IMR-90 (cell line): ENCODE measurements at regions not wholly inside any gene's neighbourhood (a gene's known extent, or its start where the extent isn't known, plus 50 kb on each side); places are given as distances from the start of the nearest gene placed in this dataset.

Experiments
- ATAC-seq: fragments of 200-7000 bp; cut with Tn5 transposase; 2 replicates; pipeline ENCODE4 v1.9.1; 2020; ENCODE audit warnings: low read depth, mild to moderate bottlenecking, moderate library complexity
- BruUV-seq: library from RNA; stranded (reverse); fragments of 400-500 nt; replicated peaks from 2 replicates; lab custom pipeline; 2021; lab: Mats Ljungman, UMichigan
- CTCF ChIA-PET: fragments of 300-600 bp; formaldehyde crosslinking; extraction: SDS; loops from one replicate; lab custom pipeline; 2021; ENCODE audit warnings: antibody characterized with exemption; lab: Yijun Ruan, JAX
- POLR2A ChIA-PET: fragments of 300-600 bp; sonication (Branson Sonifier 250); formaldehyde crosslinking; loops from one replicate; lab custom pipeline; 2022; ENCODE audit warnings: antibody characterized with exemption; ENCODE audit not compliant: unreplicated experiment; lab: Charles Lee
- DNase-seq: peaks from one replicate; pipeline ENCODE4 v3.0.0; 2013
- H2AFZ ChIP-seq: replicated peaks from 2 replicates; pipeline ENCODE3; 2013; ENCODE audit warnings: low read length, mild to moderate bottlenecking; ENCODE audit not compliant: poor library complexity
- H2AK5ac ChIP-seq: 2 replicates; pipeline ENCODE4 v1.6.1; 2013; ENCODE audit warnings: low read depth, low read length, inconsistent platforms
- H2AK9ac ChIP-seq: replicated peaks from 2 replicates; pipeline ENCODE3; 2013; ENCODE audit warnings: mild to moderate bottlenecking, low read depth, low read length, moderate library complexity; ENCODE audit not compliant: poor library complexity
- H2BK120ac ChIP-seq: 2 replicates; pipeline ENCODE4 v1.6.1; 2013; ENCODE audit warnings: low read depth, low read length, inconsistent platforms
- H2BK15ac ChIP-seq: 3 replicates; pipeline ENCODE4 v1.6.1; 2013; ENCODE audit warnings: low read depth, low read length, inconsistent platforms
- H2BK20ac ChIP-seq: 2 replicates; pipeline ENCODE4 v1.6.1; 2013; ENCODE audit warnings: low read depth, mild to moderate bottlenecking, inconsistent platforms, low read length, moderate library complexity
- H2BK5ac ChIP-seq: 2 replicates; pipeline ENCODE4 v1.6.1; 2013; ENCODE audit warnings: mild to moderate bottlenecking, low read depth, low read length, inconsistent platforms; ENCODE audit not compliant: poor library complexity, severe bottlenecking
- H3K14ac ChIP-seq: replicated peaks from 2 replicates; pipeline ENCODE4 v1.6.1; 2013; ENCODE audit warnings: low read depth, low read length, inconsistent platforms
- H3K18ac ChIP-seq: 2 replicates; pipeline ENCODE4 v1.6.1; 2013; ENCODE audit warnings: low read depth, low read length, control low read depth
- H3K23ac ChIP-seq: 2 replicates; pipeline ENCODE4 v1.6.1; 2013; ENCODE audit warnings: low read depth, low read length, inconsistent platforms
- H3K27ac ChIP-seq: 2 replicates; pipeline ENCODE4 v1.5.1; 2013; ENCODE audit warnings: mild to moderate bottlenecking, control low read depth, low read length; ENCODE audit not compliant: insufficient read depth
- H3K27me3 ChIP-seq: 2 replicates; pipeline ENCODE4 v1.6.1; 2013; ENCODE audit warnings: low read length; ENCODE audit not compliant: control insufficient read depth, insufficient read depth
- H3K36me3 ChIP-seq: 2 replicates; pipeline ENCODE4 v1.6.1; 2013; ENCODE audit warnings: low read length, mixed read lengths; ENCODE audit not compliant: control insufficient read depth, insufficient read depth
- H3K4ac ChIP-seq: 2 replicates; pipeline ENCODE4 v1.6.1; 2013; ENCODE audit warnings: low read depth, low read length, inconsistent platforms
- H3K4me1 ChIP-seq: 2 replicates; pipeline ENCODE4 v1.6.1; 2013; ENCODE audit warnings: low read length, mixed read lengths; ENCODE audit not compliant: control insufficient read depth, insufficient read depth
- H3K4me2 ChIP-seq: 2 replicates; pipeline ENCODE4 v1.6.1; 2013; ENCODE audit warnings: low read depth, mild to moderate bottlenecking, control low read depth, low read length, moderate library complexity
- H3K4me3 ChIP-seq: 2 replicates; pipeline ENCODE4 v1.5.1; 2013; ENCODE audit warnings: low read depth, mild to moderate bottlenecking, control low read depth, low read length, moderate library complexity; ENCODE audit not compliant: insufficient read depth
- H3K56ac ChIP-seq: 2 replicates; pipeline ENCODE4 v1.6.1; 2013; ENCODE audit warnings: low read length, inconsistent platforms; ENCODE audit not compliant: insufficient read depth; ENCODE audit errors: extremely low read depth
- H3K79me1 ChIP-seq, 2 experiments: 2 replicates each; pipeline ENCODE4 v1.6.1; 2013; ENCODE audit warnings: low read length in 2 of 2, inconsistent platforms in 1 of 2, low read depth in 1 of 2
- H3K9ac ChIP-seq: 2 replicates; pipeline ENCODE4 v1.6.1; 2013; ENCODE audit warnings: low read depth, low read length, control low read depth
- H3K9me1 ChIP-seq: 2 replicates; pipeline ENCODE4 v1.6.1; 2013; ENCODE audit warnings: low read length, inconsistent platforms; ENCODE audit not compliant: insufficient read depth
- H3K9me3 ChIP-seq: 2 replicates; pipeline ENCODE4 v1.6.1; 2013; ENCODE audit warnings: low read length; ENCODE audit not compliant: control insufficient read depth, insufficient read depth
- H4K20me1 ChIP-seq: 2 replicates; pipeline ENCODE4 v1.6.1; 2013; ENCODE audit warnings: low read length, inconsistent platforms; ENCODE audit not compliant: insufficient read depth
- H4K5ac ChIP-seq: 2 replicates; pipeline ENCODE4 v1.6.1; 2013; ENCODE audit warnings: mild to moderate bottlenecking, low read depth, low read length, control low read depth
- H4K8ac ChIP-seq, 2 experiments: 2 replicates each; pipeline ENCODE4 v1.6.1; 2013; ENCODE audit warnings: low read depth in 2 of 2, low read length in 2 of 2, control low read depth in 1 of 2, inconsistent platforms in 1 of 2
- H4K91ac ChIP-seq: 2 replicates; pipeline ENCODE4 v1.6.1; 2013; ENCODE audit warnings: low read depth, low read length, inconsistent platforms; ENCODE audit not compliant: insufficient read depth
- BHLHE40 ChIP-seq: fragments of 150-350 bp; IDR thresholded peaks from 2 replicates; pipeline ENCODE4 v1.6.1; 2016; ENCODE audit warnings: mild to moderate bottlenecking, low read depth, low read length
- CEBPB ChIP-seq: IDR thresholded peaks from 2 replicates; pipeline ENCODE4 v1.6.1; 2012; ENCODE audit warnings: low read depth, low read length, improper control_type of control experiment
- CHD1 ChIP-seq: IDR thresholded peaks from 2 replicates; pipeline ENCODE4 v1.6.1; 2012; ENCODE audit warnings: low read depth, low read length, improper control_type of control experiment
- ELK1 ChIP-seq: fragments of 150-350 bp; IDR thresholded peaks from 2 replicates; pipeline ENCODE4 v1.6.1; 2016; ENCODE audit warnings: low read depth, mild to moderate bottlenecking, low read length, moderate library complexity, borderline replicate concordance
- MAZ ChIP-seq: IDR thresholded peaks from 2 replicates; pipeline ENCODE4 v1.6.1; 2012; ENCODE audit warnings: low read depth, mild to moderate bottlenecking, low read length, improper control_type of control experiment, moderate library complexity, borderline replicate concordance
- MXI1 ChIP-seq: IDR thresholded peaks from 2 replicates; pipeline ENCODE4 v1.6.1; 2012; ENCODE audit warnings: low read depth, mild to moderate bottlenecking, low read length, moderate library complexity, borderline replicate concordance
- NFE2L2 ChIP-seq: fragments of 150-350 bp; IDR thresholded peaks from 2 replicates; pipeline ENCODE4 v1.6.1; 2016; ENCODE audit warnings: low read depth, mild to moderate bottlenecking, low read length
- POLR2A ChIP-seq: IDR thresholded peaks from 2 replicates; pipeline ENCODE4 v1.6.1; 2012; ENCODE audit warnings: mild to moderate bottlenecking, low read depth, low read length
- RAD21 ChIP-seq: IDR thresholded peaks from 2 replicates; pipeline ENCODE4 v1.6.1; 2012; ENCODE audit warnings: low read length, improper control_type of control experiment
- RCOR1 ChIP-seq: IDR thresholded peaks from 2 replicates; pipeline ENCODE4 v1.6.1; 2012; ENCODE audit warnings: mild to moderate bottlenecking, low read length, improper control_type of control experiment; ENCODE audit not compliant: insufficient replicate concordance
- RFX5 ChIP-seq: IDR thresholded peaks from 2 replicates; pipeline ENCODE4 v1.8.0; 2012; ENCODE audit warnings: low read depth, mild to moderate bottlenecking, low read length, moderate library complexity
- SMC3 ChIP-seq: fragments of 150-350 bp; IDR thresholded peaks from 2 replicates; pipeline ENCODE4 v1.6.1; 2016; ENCODE audit warnings: low read depth, mild to moderate bottlenecking, antibody characterized with exemption, low read length, moderate library complexity
- WGBS, 2 experiments: methylation state at CpG; one replicate each; pipeline versions ENCODE4 v1.1.5 to v1.1.7; 2013; ENCODE audit warnings: missing lambda C conversion rate in 2 of 2; ENCODE audit not compliant: insufficient read length in 1 of 2; ENCODE audit errors: extremely low coverage in 2 of 2; 5-methylcytosine and 5-hydroxymethylcytosine counted together
- dilution Hi-C: fragments of 300-500 bp; cut with HindIII; formaldehyde crosslinking; loops from one replicate; pipeline ENCODE4 v1.14.3; 2018; ENCODE audit warnings: low sequenced_read_pairs; ENCODE audit not compliant: unreplicated experiment
- in situ Hi-C: fragments of 300-500 bp; cut with MboI; formaldehyde crosslinking; loops from 3 replicates; pipeline ENCODE4 v1.14.3; 2019; ENCODE audit warnings: low sequenced_read_pairs, inconsistent platforms, mixed read lengths
- intact Hi-C: fragments of 100-400 bp; cut with micrococcal nuclease; formaldehyde crosslinking; loops from 2 replicates; pipeline ENCODE4 v1.10.0; 2022
- TF ChIP-seq, protein P1 (sequence below): fragments of 150-350 bp; IDR thresholded peaks from 2 replicates; pipeline ENCODE4 v1.6.1; 2017; ENCODE audit warnings: mild to moderate bottlenecking, antibody characterized with exemption, low read length, low read depth

DNA sequence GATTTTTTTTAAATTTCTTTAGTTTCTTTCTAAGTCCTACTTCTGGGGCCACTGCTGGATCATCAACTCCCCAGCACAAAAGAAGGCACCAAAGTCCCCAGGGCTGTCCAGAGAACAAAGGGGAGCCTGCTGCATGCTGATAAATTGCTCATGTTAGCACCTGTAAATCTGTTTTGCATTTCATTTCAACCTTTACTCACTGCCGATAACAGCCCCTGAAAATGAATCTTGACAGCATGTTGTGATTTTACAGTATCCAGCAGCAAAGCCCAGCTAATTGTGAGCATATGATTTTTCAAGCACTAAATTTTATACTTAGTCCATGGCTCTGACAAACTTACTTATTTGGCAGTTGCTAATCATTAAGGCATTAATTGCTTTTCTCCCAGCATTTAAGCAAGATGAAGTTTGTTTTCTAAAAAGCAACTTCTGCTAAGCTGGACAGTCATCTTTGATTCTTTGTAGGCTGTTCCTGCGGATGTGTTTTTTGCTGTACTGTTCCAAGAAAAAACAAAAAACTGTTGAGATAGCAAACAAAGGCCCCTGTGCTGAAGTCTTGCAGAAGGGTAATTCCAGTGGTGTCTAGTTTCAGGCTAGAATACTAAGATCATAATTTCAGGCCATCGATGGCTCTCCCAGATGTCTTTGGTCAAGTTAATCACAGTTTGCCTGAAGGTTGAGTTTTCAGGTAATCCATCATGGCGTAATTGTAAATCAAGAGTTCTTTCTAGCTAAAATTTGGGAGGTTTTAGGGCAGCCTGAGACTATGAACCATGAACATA is 73.1 kb upstream of the GAS1 start:
- CTCF ChIA-PET: no interaction called here

More for the DNA sequence above, 73.1 kb upstream of the GAS1 start:
- H3K18ac ChIP-seq: no peak overlapping the region
- POLR2A ChIA-PET: no interaction called here
- H2AK5ac ChIP-seq: no peak overlapping the region
- no peak overlapping the region for H2AK9ac ChIP-seq
- WGBS, 2 experiments: 100% methylated on average over 1 of the region's 4 CpGs; no CpG with 5 or more reads in 1 of the 2 experiments
- no peak overlapping the region for H4K8ac ChIP-seq
- no peak for ATAC-seq
- intact Hi-C loops (no loop called here), dilution Hi-C loops (no loop called here), in situ Hi-C loops (no loop called here)
- no peak overlapping the region for H3K23ac ChIP-seq
- no peak overlapping the region for H3K4me3 ChIP-seq
- TF ChIP-seq RFX5: no peak
- no peak for TF ChIP-seq MAZ
- no peak for TF ChIP-seq CEBPB
- no peak for TF ChIP-seq ELK1
- TF ChIP-seq RAD21: no peak
- no peak for TF ChIP-seq POLR2A
- TF ChIP-seq BHLHE40: no peak
- TF ChIP-seq, protein P1, sequence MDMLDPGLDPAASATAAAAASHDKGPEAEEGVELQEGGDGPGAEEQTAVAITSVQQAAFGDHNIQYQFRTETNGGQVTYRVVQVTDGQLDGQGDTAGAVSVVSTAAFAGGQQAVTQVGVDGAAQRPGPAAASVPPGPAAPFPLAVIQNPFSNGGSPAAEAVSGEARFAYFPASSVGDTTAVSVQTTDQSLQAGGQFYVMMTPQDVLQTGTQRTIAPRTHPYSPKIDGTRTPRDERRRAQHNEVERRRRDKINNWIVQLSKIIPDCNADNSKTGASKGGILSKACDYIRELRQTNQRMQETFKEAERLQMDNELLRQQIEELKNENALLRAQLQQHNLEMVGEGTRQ: no peak
- TF ChIP-seq RCOR1: no peak
- TF ChIP-seq CHD1: no peak
- no peak for TF ChIP-seq NFE2L2
- no peak for TF ChIP-seq SMC3
- TF ChIP-seq MXI1: no peak
- H3K4ac ChIP-seq: no peak overlapping the region
- H3K27ac ChIP-seq: no peak overlapping the region
- H4K5ac ChIP-seq: no peak overlapping the region
- H3K36me3 ChIP-seq: no peaks in the 10 kb centered on the region
- DNase-seq: no peak
- no peak overlapping the region for H4K91ac ChIP-seq
- no peaks in the 10 kb centered on the region for H3K9me3 ChIP-seq
- H3K27me3 ChIP-seq: peaks cover 2% of the 10 kb centered on the region; the same call in 1 of the 2 replicates
- no peak overlapping the region for H3K4me2 ChIP-seq
- BruUV-seq: no TSS peak
- no peaks in the 10 kb centered on the region for H3K79me1 ChIP-seq
- no peak overlapping the region for H3K14ac ChIP-seq
- H2BK20ac ChIP-seq: no peak overlapping the region
- no peaks in the 10 kb centered on the region for H4K20me1 ChIP-seq
- no peak overlapping the region for H2BK5ac ChIP-seq
- H2BK15ac ChIP-seq: no peak overlapping the region
- no peak overlapping the region for H3K9ac ChIP-seq
- H3K56ac ChIP-seq: no peak overlapping the region
- no peaks in the 10 kb centered on the region for H3K9me1 ChIP-seq
- no peaks in the 10 kb centered on the region for H3K4me1 ChIP-seq
- no peak overlapping the region for H2BK120ac ChIP-seq
- no peak overlapping the region for H2AFZ ChIP-seq
